ENCODE measurements at regions not wholly inside any gene's neighbourhood (a gene's known extent, or its start where the extent isn't known, plus 50 kb on each side); places are given as distances from the start of the nearest gene placed in this dataset.

DNA sequence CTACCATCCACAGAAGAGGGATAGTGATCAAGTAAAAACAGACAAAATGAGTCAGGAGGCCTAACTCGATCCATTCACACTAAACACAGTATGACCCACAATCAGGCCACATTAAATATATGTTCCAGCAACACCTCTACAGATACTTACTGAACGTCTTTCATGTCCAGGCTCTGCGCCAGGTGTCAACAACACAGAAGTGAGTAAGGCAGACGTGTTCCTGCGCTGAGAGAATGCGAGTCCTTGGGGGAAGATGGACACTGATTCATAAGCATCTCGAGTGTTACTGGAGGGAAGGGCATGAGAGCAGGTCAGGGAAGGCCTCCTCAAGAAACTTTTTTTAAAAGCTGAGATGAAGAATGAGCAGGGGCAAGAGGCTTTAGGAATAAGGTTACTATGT lies 164.3 kb upstream of the CLINT1 start:
- no peak for DNase-seq (ENCODE audit: low read depth in 1 of 2, low spot score in 1 of 2)
- no peaks in the 10 kb centered on the region for H3K27me3 ChIP-seq (ENCODE audit: insufficient read depth, poor library complexity, severe bottlenecking)
- TF ChIP-seq, protein P1, sequence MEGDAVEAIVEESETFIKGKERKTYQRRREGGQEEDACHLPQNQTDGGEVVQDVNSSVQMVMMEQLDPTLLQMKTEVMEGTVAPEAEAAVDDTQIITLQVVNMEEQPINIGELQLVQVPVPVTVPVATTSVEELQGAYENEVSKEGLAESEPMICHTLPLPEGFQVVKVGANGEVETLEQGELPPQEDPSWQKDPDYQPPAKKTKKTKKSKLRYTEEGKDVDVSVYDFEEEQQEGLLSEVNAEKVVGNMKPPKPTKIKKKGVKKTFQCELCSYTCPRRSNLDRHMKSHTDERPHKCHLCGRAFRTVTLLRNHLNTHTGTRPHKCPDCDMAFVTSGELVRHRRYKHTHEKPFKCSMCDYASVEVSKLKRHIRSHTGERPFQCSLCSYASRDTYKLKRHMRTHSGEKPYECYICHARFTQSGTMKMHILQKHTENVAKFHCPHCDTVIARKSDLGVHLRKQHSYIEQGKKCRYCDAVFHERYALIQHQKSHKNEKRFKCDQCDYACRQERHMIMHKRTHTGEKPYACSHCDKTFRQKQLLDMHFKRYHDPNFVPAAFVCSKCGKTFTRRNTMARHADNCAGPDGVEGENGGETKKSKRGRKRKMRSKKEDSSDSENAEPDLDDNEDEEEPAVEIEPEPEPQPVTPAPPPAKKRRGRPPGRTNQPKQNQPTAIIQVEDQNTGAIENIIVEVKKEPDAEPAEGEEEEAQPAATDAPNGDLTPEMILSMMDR (IDR thresholded peaks at IDR 0.05; ENCODE audit: insufficient read depth, low read length) = no peak
- H3K27ac ChIP-seq (replicated peaks) = no peak overlapping the region
- no peak overlapping the region for H3K4me3 ChIP-seq (replicated peaks; ENCODE audit: insufficient read depth, low read length)

GRCh38 chr5:158022837-158023236 lies 163.9 kb upstream of the CLINT1 start:
- no peak for DNase-seq (ENCODE audit: low read depth in 1 of 2, low spot score in 1 of 2)
- TF ChIP-seq, protein P2, sequence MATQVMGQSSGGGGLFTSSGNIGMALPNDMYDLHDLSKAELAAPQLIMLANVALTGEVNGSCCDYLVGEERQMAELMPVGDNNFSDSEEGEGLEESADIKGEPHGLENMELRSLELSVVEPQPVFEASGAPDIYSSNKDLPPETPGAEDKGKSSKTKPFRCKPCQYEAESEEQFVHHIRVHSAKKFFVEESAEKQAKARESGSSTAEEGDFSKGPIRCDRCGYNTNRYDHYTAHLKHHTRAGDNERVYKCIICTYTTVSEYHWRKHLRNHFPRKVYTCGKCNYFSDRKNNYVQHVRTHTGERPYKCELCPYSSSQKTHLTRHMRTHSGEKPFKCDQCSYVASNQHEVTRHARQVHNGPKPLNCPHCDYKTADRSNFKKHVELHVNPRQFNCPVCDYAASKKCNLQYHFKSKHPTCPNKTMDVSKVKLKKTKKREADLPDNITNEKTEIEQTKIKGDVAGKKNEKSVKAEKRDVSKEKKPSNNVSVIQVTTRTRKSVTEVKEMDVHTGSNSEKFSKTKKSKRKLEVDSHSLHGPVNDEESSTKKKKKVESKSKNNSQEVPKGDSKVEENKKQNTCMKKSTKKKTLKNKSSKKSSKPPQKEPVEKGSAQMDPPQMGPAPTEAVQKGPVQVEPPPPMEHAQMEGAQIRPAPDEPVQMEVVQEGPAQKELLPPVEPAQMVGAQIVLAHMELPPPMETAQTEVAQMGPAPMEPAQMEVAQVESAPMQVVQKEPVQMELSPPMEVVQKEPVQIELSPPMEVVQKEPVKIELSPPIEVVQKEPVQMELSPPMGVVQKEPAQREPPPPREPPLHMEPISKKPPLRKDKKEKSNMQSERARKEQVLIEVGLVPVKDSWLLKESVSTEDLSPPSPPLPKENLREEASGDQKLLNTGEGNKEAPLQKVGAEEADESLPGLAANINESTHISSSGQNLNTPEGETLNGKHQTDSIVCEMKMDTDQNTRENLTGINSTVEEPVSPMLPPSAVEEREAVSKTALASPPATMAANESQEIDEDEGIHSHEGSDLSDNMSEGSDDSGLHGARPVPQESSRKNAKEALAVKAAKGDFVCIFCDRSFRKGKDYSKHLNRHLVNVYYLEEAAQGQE (IDR thresholded peaks at IDR 0.05; ENCODE audit: insufficient replicate concordance, low read depth) = no peak
- TF ChIP-seq GABPA (IDR thresholded peaks at IDR 0.05; ENCODE audit: low read depth) = no peak
- TF ChIP-seq SPI1 (IDR thresholded peaks at IDR 0.05; ENCODE audit: borderline replicate concordance, low read depth) = no peak
- no peaks in the 10 kb centered on the region for H3K27me3 ChIP-seq (ENCODE audit: insufficient read depth, poor library complexity, severe bottlenecking)
- H3K27ac ChIP-seq (replicated peaks) = no peak overlapping the region
- no peak overlapping the region for H3K4me3 ChIP-seq (replicated peaks; ENCODE audit: insufficient read depth, low read length)

GRCh38 chr5:158022393-158022792 lies 163.4 kb upstream of the CLINT1 start:
- H3K27ac ChIP-seq (replicated peaks) = no peak overlapping the region
- H3K4me3 ChIP-seq (replicated peaks; ENCODE audit: insufficient read depth, low read length) = no peak overlapping the region
- TF ChIP-seq, protein P2 (IDR thresholded peaks at IDR 0.05; ENCODE audit: insufficient replicate concordance, low read depth) = no peak
- TF ChIP-seq POLR2AphosphoS5 (IDR thresholded peaks at IDR 0.05; ENCODE audit: low read depth) (no peak), SPI1 (IDR thresholded peaks at IDR 0.05; ENCODE audit: borderline replicate concordance, low read depth) (no peak), GABPA (IDR thresholded peaks at IDR 0.05; ENCODE audit: low read depth) (no peak)
- TF ChIP-seq, protein P1 (IDR thresholded peaks at IDR 0.05; ENCODE audit: insufficient read depth, low read length) = no peak
- no peak for DNase-seq (ENCODE audit: low read depth in 1 of 2, low spot score in 1 of 2)
- no peaks in the 10 kb centered on the region for H3K27me3 ChIP-seq (ENCODE audit: insufficient read depth, poor library complexity, severe bottlenecking)

- Histone ChIP-seq H3K27me3 (ENCODE audit: insufficient read depth, poor library complexity, severe bottlenecking) (no peaks in the 10 kb centered on the region), H3K4me3 (replicated peaks; ENCODE audit: insufficient read depth, low read length) (no peak overlapping the region), H3K27ac (replicated peaks) (no peak overlapping the region)
- no peak for DNase-seq (ENCODE audit: low read depth in 1 of 2, low spot score in 1 of 2)
- TF ChIP-seq, protein P1 (IDR thresholded peaks at IDR 0.05; ENCODE audit: insufficient read depth, low read length) = no peak
- TF ChIP-seq POLR2AphosphoS5 (IDR thresholded peaks at IDR 0.05; ENCODE audit: low read depth) (no peak), GABPA (IDR thresholded peaks at IDR 0.05; ENCODE audit: low read depth) (no peak), SPI1 (IDR thresholded peaks at IDR 0.05; ENCODE audit: borderline replicate concordance, low read depth) (no peak)
- TF ChIP-seq, protein P2 (IDR thresholded peaks at IDR 0.05; ENCODE audit: insufficient replicate concordance, low read depth) = no peak
These were observed 161.8 kb upstream of the CLINT1 start for GRCh38 chr5:158020555-158021418.

All from HL-60 (cell line).